HL-60 (cell line): ENCODE measurements at regions not wholly inside any gene's neighbourhood (a gene's known extent, or its start where the extent isn't known, plus 50 kb on each side); places are given as distances from the start of the nearest gene placed in this dataset.

Experiments used
- DNase-seq, 2 experiments: peaks; one replicate each; pipeline ENCODE4 v3.0.0-alpha.2; 2010 to 2020; ENCODE audit warnings: low read depth in 1 of 2, low spot score in 1 of 2
- H3K27ac ChIP-seq: fragments of 250-450 bp; sonication (Bioruptor Pico); replicated peaks from 2 replicates; pipeline ENCODE4 v1.5.1; 2020; ENCODE audit warnings: mild to moderate bottlenecking, moderate library complexity
- H3K27me3 ChIP-seq: fragments of 250-450 bp; sonication (Bioruptor Pico); 2 replicates; pipeline ENCODE4 v1.5.1; 2021; ENCODE audit warnings: mild to moderate bottlenecking, moderate library complexity; ENCODE audit not compliant: insufficient read depth, poor library complexity, severe bottlenecking
- H3K4me3 ChIP-seq: replicated peaks from 2 replicates; pipeline ENCODE4 v1.5.1; 2011; ENCODE audit warnings: mild to moderate bottlenecking, control low read depth, low read length; ENCODE audit not compliant: insufficient read depth
- CTCF ChIP-seq: IDR thresholded peaks from one replicate; pipeline ENCODE4 v1.5.1; 2011; ENCODE audit warnings: low read length, control low read depth, inconsistent platforms; ENCODE audit not compliant: insufficient read depth
- GABPA ChIP-seq: IDR thresholded peaks from 2 replicates; pipeline ENCODE4 v1.6.1; 2012; ENCODE audit warnings: low read depth
- POLR2AphosphoS5 ChIP-seq: IDR thresholded peaks from 2 replicates; pipeline ENCODE4 v1.6.1; 2012; ENCODE audit warnings: low read depth
- SPI1 ChIP-seq: IDR thresholded peaks from 2 replicates; pipeline ENCODE4 v1.6.1; 2012; ENCODE audit warnings: low read depth, mild to moderate bottlenecking, borderline replicate concordance
- TF ChIP-seq, protein P1 (sequence below): IDR thresholded peaks from 2 replicates; pipeline ENCODE4 v1.6.1; 2012; ENCODE audit warnings: low read depth; ENCODE audit not compliant: insufficient replicate concordance

DNA sequence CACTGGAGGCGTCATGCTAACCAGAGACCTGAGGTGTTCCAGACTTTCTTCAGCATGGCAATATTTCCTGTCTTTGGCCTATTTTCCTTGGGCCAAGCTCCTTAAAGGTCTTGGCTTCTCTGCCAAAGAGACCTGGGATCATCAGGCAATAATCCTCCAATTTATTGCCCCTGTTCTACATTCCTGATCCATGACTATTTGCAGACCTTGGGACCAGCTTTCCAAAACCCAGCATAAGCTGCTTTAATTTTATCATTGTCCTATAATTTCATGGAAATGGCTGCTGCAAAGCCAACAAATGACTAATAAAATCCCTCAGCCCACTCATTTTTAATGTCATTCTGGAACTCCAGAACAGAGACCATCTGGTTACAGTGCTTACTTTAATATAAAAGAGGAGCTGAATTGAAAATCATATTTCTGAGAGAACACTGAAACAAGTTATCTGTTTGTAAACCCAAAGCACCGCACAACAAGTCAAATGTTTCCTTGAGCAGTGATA lies 166.9 kb upstream of the BTG1 start:
- Histone ChIP-seq H3K27me3 (no peaks in the 10 kb centered on the region), H3K27ac (no peak overlapping the region), H3K4me3 (no peak overlapping the region)
- TF ChIP-seq SPI1 (no peak), POLR2AphosphoS5 (no peak), CTCF (no peak), GABPA (no peak)
- TF ChIP-seq, protein P1, sequence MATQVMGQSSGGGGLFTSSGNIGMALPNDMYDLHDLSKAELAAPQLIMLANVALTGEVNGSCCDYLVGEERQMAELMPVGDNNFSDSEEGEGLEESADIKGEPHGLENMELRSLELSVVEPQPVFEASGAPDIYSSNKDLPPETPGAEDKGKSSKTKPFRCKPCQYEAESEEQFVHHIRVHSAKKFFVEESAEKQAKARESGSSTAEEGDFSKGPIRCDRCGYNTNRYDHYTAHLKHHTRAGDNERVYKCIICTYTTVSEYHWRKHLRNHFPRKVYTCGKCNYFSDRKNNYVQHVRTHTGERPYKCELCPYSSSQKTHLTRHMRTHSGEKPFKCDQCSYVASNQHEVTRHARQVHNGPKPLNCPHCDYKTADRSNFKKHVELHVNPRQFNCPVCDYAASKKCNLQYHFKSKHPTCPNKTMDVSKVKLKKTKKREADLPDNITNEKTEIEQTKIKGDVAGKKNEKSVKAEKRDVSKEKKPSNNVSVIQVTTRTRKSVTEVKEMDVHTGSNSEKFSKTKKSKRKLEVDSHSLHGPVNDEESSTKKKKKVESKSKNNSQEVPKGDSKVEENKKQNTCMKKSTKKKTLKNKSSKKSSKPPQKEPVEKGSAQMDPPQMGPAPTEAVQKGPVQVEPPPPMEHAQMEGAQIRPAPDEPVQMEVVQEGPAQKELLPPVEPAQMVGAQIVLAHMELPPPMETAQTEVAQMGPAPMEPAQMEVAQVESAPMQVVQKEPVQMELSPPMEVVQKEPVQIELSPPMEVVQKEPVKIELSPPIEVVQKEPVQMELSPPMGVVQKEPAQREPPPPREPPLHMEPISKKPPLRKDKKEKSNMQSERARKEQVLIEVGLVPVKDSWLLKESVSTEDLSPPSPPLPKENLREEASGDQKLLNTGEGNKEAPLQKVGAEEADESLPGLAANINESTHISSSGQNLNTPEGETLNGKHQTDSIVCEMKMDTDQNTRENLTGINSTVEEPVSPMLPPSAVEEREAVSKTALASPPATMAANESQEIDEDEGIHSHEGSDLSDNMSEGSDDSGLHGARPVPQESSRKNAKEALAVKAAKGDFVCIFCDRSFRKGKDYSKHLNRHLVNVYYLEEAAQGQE, result no peak
- DNase-seq, result no peak

GRCh38 chr12:92304371-92305055 lies 158.9 kb upstream of the BTG1 start:
- H3K27ac ChIP-seq, result no peak overlapping the region
- TF ChIP-seq CTCF, result no peak
- TF ChIP-seq GABPA, result no peak
- no peak for TF ChIP-seq SPI1
- TF ChIP-seq POLR2AphosphoS5, result no peak
- TF ChIP-seq, protein P1, result no peak
- no peak for DNase-seq
- H3K4me3 ChIP-seq, result no peak overlapping the region
- no peaks in the 10 kb centered on the region for H3K27me3 ChIP-seq

DNA sequence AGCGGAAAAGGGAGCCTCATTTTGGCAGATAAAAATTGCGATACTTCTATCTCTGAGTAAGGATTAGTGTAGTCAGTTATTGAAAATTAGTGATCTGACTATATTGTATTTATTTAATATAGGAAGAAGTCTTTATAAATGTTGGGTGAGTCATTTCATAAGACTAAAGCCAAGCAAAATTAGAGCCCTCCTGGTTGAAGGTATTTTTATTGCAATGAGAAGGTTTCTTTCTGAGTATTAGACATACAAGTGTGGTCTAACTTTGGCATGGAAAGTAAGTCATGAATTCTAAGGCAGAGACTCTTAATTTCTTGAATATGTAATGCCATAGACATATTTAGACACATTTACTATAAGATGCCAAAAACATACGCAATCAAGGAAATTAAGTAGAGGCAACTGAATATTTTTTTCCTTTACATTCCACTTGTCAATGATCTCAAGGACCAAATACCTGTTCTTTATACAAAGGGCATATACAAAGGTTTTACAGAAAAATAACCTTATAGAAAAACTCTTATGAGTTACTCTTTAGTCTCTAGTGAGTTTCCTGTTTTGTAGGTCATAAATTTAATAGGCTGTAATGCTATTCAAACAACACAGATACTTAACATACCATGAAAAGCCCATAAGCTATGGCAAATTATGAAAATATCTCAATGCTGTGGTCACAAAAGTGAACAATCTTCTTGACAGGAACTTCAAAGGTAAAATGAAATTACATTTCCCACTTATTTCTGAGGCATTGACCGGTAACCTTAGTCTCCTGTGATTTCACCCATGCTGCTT lies 156.6 kb upstream of the BTG1 start:
- TF ChIP-seq, protein P1, result no peak
- TF ChIP-seq POLR2AphosphoS5 (no peak), GABPA (no peak), CTCF (no peak)
- Histone ChIP-seq H3K27me3 (no peaks in the 10 kb centered on the region), H3K4me3 (no peak overlapping the region), H3K27ac (no peak overlapping the region)
- no peak for DNase-seq
